Stomach (tissue), 4 donors: ENCODE measurements at regions not wholly inside any gene's neighbourhood (a gene's known extent, or its start where the extent isn't known, plus 50 kb on each side); places are given as distances from the start of the nearest gene placed in this dataset.

ENCODE experiments used
- CTCF ChIP-seq, 7 experiments: fragments of 450-650 bp in 4 of 7; fragments of 200-600 bp in 3 of 7; sonication (generic) in 3 of 7; IDR thresholded peaks; one replicate each; pipeline ENCODE4 v1.5.1; 2016 to 2019; ENCODE audit warnings: antibody characterized with exemption in 7 of 7, control low read depth in 2 of 7, mild to moderate bottlenecking in 1 of 7
- EP300 ChIP-seq: sonication (generic); formaldehyde crosslinking; IDR thresholded peaks from one replicate; pipeline ENCODE4 v1.6.1; 2017; ENCODE audit warnings: antibody characterized with exemption
- POLR2A ChIP-seq, 4 donors: fragments of 450-650 bp; IDR thresholded peaks; one replicate each; pipeline ENCODE4 v1.6.1; 2016; ENCODE audit warnings: antibody characterized with exemption in 4 of 4, control low read depth in 2 of 4, mild to moderate bottlenecking in 1 of 4, moderate library complexity in 1 of 4

- no peak for TF ChIP-seq CTCF (IDR thresholded peaks at IDR 0.05)
- no peak for TF ChIP-seq POLR2A (IDR thresholded peaks at IDR 0.05)
- no peak for TF ChIP-seq EP300
Observed at GRCh38 chr13:69641773-69642172, 465.9 kb upstream of the ATXN8OS start.
